ENCODE measurements at regions not wholly inside any gene's neighbourhood (a gene's known extent, or its start where the extent isn't known, plus 50 kb on each side); places are given as distances from the start of the nearest gene placed in this dataset.

GRCh38 chr20:7346026-7346425, 578.5 kb downstream of the BMP2 start:
- TF ChIP-seq EGR1 (IDR thresholded peaks at IDR 0.05; ENCODE audit: low read depth in 2 of 2) (no peak), TAF1 (conservative IDR thresholded peaks at IDR 0.05) (no peak), RXRA (IDR thresholded peaks at IDR 0.05) (no peak), SP1 (IDR thresholded peaks at IDR 0.05) (no peak), RAD21 (IDR thresholded peaks at IDR 0.05) (no peak), CTCF (IDR thresholded peaks at IDR 0.05; ENCODE audit: low read depth, low read length, missing input control) (no peak)
- H3K4me1 ChIP-seq (ENCODE audit: control insufficient read depth in 4 of 4, insufficient read depth in 4 of 4, low read length in 3 of 4) = no peaks in the 10 kb centered on the region
- no peak overlapping the region for H3K9ac ChIP-seq (ENCODE audit: low read depth in 1 of 2, low read length in 2 of 2)
- no peaks in the 10 kb centered on the region for H3K36me3 ChIP-seq (ENCODE audit: control insufficient read depth in 4 of 4, insufficient read depth in 3 of 4, low read depth in 1 of 4, low read length in 3 of 4)
- DNase-seq (ENCODE audit: low spot score) = no peak
- H3K27ac ChIP-seq (ENCODE audit: low read depth in 1 of 2, low read length in 2 of 2) = no peak overlapping the region
- no peaks in the 10 kb centered on the region for H3K27me3 ChIP-seq (ENCODE audit: control insufficient read depth in 4 of 4, insufficient read depth in 4 of 4, low read length in 3 of 4)
- WGBS = 96% methylated on average over 3 of the region's 3 CpGs
- H3K4me3 ChIP-seq (ENCODE audit: low read depth in 1 of 3, low read length in 3 of 3) = no peak overlapping the region
- no peaks in the 10 kb centered on the region for H3K9me3 ChIP-seq (ENCODE audit: control insufficient read depth in 4 of 4, low read length in 3 of 4)

GRCh38 chr20:7346562-7346961, 579.1 kb downstream of the BMP2 start:
- Histone ChIP-seq H3K4me1 (ENCODE audit: control insufficient read depth in 4 of 4, insufficient read depth in 4 of 4, low read length in 3 of 4) (no peaks in the 10 kb centered on the region), H3K9ac (ENCODE audit: low read depth in 1 of 2, low read length in 2 of 2) (no peak overlapping the region), H3K27ac (ENCODE audit: low read depth in 1 of 2, low read length in 2 of 2) (no peak overlapping the region), H3K27me3 (ENCODE audit: control insufficient read depth in 4 of 4, insufficient read depth in 4 of 4, low read length in 3 of 4) (no peaks in the 10 kb centered on the region), H3K9me3 (ENCODE audit: control insufficient read depth in 4 of 4, low read length in 3 of 4) (no peaks in the 10 kb centered on the region), H3K4me3 (ENCODE audit: low read depth in 1 of 3, low read length in 3 of 3) (no peak overlapping the region), H3K36me3 (ENCODE audit: control insufficient read depth in 4 of 4, insufficient read depth in 3 of 4, low read depth in 1 of 4, low read length in 3 of 4) (no peaks in the 10 kb centered on the region)
- no peak for TF ChIP-seq RAD21 (IDR thresholded peaks at IDR 0.05)
- TF ChIP-seq FOXA1 (IDR thresholded peaks at IDR 0.05) = no peak
- no peak for TF ChIP-seq HNF4G (IDR thresholded peaks at IDR 0.05)
- TF ChIP-seq, protein P1, sequence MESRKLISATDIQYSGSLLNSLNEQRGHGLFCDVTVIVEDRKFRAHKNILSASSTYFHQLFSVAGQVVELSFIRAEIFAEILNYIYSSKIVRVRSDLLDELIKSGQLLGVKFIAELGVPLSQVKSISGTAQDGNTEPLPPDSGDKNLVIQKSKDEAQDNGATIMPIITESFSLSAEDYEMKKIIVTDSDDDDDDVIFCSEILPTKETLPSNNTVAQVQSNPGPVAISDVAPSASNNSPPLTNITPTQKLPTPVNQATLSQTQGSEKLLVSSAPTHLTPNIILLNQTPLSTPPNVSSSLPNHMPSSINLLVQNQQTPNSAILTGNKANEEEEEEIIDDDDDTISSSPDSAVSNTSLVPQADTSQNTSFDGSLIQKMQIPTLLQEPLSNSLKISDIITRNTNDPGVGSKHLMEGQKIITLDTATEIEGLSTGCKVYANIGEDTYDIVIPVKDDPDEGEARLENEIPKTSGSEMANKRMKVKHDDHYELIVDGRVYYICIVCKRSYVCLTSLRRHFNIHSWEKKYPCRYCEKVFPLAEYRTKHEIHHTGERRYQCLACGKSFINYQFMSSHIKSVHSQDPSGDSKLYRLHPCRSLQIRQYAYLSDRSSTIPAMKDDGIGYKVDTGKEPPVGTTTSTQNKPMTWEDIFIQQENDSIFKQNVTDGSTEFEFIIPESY (IDR thresholded peaks at IDR 0.05) = no peak
- TF ChIP-seq, protein P2, sequence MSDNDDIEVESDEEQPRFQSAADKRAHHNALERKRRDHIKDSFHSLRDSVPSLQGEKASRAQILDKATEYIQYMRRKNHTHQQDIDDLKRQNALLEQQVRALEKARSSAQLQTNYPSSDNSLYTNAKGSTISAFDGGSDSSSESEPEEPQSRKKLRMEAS (IDR thresholded peaks at IDR 0.05) = no peak
- TF ChIP-seq ATF3 (IDR thresholded peaks at IDR 0.05) = no peak
- TF ChIP-seq CTCF (IDR thresholded peaks at IDR 0.05; ENCODE audit: low read depth, low read length, missing input control) = no peak
- no peak for TF ChIP-seq HNF4A (conservative IDR thresholded peaks at IDR 0.05)
- TF ChIP-seq EGR1 (IDR thresholded peaks at IDR 0.05; ENCODE audit: low read depth in 2 of 2) = no peak
- TF ChIP-seq, protein P3, sequence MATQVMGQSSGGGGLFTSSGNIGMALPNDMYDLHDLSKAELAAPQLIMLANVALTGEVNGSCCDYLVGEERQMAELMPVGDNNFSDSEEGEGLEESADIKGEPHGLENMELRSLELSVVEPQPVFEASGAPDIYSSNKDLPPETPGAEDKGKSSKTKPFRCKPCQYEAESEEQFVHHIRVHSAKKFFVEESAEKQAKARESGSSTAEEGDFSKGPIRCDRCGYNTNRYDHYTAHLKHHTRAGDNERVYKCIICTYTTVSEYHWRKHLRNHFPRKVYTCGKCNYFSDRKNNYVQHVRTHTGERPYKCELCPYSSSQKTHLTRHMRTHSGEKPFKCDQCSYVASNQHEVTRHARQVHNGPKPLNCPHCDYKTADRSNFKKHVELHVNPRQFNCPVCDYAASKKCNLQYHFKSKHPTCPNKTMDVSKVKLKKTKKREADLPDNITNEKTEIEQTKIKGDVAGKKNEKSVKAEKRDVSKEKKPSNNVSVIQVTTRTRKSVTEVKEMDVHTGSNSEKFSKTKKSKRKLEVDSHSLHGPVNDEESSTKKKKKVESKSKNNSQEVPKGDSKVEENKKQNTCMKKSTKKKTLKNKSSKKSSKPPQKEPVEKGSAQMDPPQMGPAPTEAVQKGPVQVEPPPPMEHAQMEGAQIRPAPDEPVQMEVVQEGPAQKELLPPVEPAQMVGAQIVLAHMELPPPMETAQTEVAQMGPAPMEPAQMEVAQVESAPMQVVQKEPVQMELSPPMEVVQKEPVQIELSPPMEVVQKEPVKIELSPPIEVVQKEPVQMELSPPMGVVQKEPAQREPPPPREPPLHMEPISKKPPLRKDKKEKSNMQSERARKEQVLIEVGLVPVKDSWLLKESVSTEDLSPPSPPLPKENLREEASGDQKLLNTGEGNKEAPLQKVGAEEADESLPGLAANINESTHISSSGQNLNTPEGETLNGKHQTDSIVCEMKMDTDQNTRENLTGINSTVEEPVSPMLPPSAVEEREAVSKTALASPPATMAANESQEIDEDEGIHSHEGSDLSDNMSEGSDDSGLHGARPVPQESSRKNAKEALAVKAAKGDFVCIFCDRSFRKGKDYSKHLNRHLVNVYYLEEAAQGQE (IDR thresholded peaks at IDR 0.05) = no peak
- no peak for TF ChIP-seq FOXA2 (IDR thresholded peaks at IDR 0.05)
- TF ChIP-seq TAF1 (conservative IDR thresholded peaks at IDR 0.05) = no peak
- TF ChIP-seq GABPA (IDR thresholded peaks at IDR 0.05 in 1 of 2, conservative IDR thresholded peaks at IDR 0.05 in 1 of 2) = no peak
- TF ChIP-seq NR2F2 (IDR thresholded peaks at IDR 0.05) = no peak
- TF ChIP-seq SP1 (IDR thresholded peaks at IDR 0.05) = no peak
- TF ChIP-seq RXRA (IDR thresholded peaks at IDR 0.05) = no peak
- DNase-seq (ENCODE audit: low spot score) = no peak
- WGBS = 95% methylated on average over 1 of the region's 1 CpG

All from liver (tissue), 8 donors.